ENCODE measurements at regions not wholly inside any gene's neighbourhood (a gene's known extent, or its start where the extent isn't known, plus 50 kb on each side); places are given as distances from the start of the nearest gene placed in this dataset.

DNA sequence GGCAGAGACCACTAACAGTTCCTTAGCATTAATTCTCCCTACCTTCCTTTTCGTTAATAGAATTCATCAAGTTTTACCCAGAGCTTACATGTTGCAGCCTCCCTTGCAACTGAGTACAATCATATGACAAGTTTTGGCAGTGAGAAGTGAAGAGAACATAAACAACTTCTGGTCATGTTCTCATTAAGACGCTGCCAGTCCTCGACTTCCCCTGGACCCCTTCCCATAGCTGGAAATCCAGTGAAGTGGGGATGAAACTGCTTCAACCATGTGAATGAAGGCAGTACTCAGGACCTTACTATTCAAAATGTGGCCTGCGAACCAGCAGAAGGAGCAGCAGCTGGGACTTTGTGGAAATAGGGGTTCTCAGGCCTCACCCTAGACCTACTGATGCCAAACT lies 133.9 kb downstream of the SPTSSA start:
- H3K4me2 ChIP-seq (ENCODE audit: insufficient read depth, low read length) = no peak overlapping the region
- no peaks in the 10 kb centered on the region for H3K36me3 ChIP-seq (ENCODE audit: insufficient read depth, low read length)
- TF ChIP-seq, protein P1, sequence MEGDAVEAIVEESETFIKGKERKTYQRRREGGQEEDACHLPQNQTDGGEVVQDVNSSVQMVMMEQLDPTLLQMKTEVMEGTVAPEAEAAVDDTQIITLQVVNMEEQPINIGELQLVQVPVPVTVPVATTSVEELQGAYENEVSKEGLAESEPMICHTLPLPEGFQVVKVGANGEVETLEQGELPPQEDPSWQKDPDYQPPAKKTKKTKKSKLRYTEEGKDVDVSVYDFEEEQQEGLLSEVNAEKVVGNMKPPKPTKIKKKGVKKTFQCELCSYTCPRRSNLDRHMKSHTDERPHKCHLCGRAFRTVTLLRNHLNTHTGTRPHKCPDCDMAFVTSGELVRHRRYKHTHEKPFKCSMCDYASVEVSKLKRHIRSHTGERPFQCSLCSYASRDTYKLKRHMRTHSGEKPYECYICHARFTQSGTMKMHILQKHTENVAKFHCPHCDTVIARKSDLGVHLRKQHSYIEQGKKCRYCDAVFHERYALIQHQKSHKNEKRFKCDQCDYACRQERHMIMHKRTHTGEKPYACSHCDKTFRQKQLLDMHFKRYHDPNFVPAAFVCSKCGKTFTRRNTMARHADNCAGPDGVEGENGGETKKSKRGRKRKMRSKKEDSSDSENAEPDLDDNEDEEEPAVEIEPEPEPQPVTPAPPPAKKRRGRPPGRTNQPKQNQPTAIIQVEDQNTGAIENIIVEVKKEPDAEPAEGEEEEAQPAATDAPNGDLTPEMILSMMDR (IDR thresholded peaks at IDR 0.05; ENCODE audit: extremely low read depth, low read depth, low read length) = no peak
- no peak overlapping the region for H3K27ac ChIP-seq (ENCODE audit: low read depth, low read length)
- no peak overlapping the region for H3K4me3 ChIP-seq (ENCODE audit: insufficient read depth, low read length)
- peaks cover 5% of the 10 kb centered on the region for H3K4me1 ChIP-seq (ENCODE audit: insufficient read depth, low read length)
- DNase-seq (ENCODE audit: insufficient read length, low spot score, missing footprints) = no peak
- no peak overlapping the region for H2AFZ ChIP-seq (ENCODE audit: low read length)
- no peaks in the 10 kb centered on the region for H3K27me3 ChIP-seq (ENCODE audit: insufficient read depth, low read length)
- no peaks in the 10 kb centered on the region for H4K20me1 ChIP-seq (ENCODE audit: insufficient read depth, low read length)
- H3K79me2 ChIP-seq (ENCODE audit: insufficient read depth, low read length) = no peaks in the 10 kb centered on the region
- no peaks in the 10 kb centered on the region for H3K9me3 ChIP-seq (ENCODE audit: low read depth, low read length)

GRCh38 chr14:34325493-34325892 lies 136.5 kb downstream of the SPTSSA start:
- Histone ChIP-seq H3K27ac (ENCODE audit: low read depth, low read length) (no peak overlapping the region), H3K4me3 (ENCODE audit: insufficient read depth, low read length) (no peak overlapping the region), H3K9me3 (ENCODE audit: low read depth, low read length) (no peaks in the 10 kb centered on the region), H3K36me3 (ENCODE audit: insufficient read depth, low read length) (no peaks in the 10 kb centered on the region), H3K4me2 (ENCODE audit: insufficient read depth, low read length) (no peak overlapping the region), H3K27me3 (ENCODE audit: insufficient read depth, low read length) (no peaks in the 10 kb centered on the region), H2AFZ (ENCODE audit: low read length) (no peak overlapping the region), H3K79me2 (ENCODE audit: insufficient read depth, low read length) (no peaks in the 10 kb centered on the region), H3K4me1 (ENCODE audit: insufficient read depth, low read length) (no peaks in the 10 kb centered on the region), H4K20me1 (ENCODE audit: insufficient read depth, low read length) (no peaks in the 10 kb centered on the region)
- TF ChIP-seq, protein P1 (IDR thresholded peaks at IDR 0.05; ENCODE audit: extremely low read depth, low read depth, low read length) = no peak
- DNase-seq (ENCODE audit: insufficient read length, low spot score, missing footprints) = no peak

GRCh38 chr14:34324363-34324795 lies 137.7 kb downstream of the SPTSSA start:
- Histone ChIP-seq H3K4me1 (ENCODE audit: insufficient read depth, low read length) (no peaks in the 10 kb centered on the region), H3K9me3 (ENCODE audit: low read depth, low read length) (no peaks in the 10 kb centered on the region), H3K4me3 (ENCODE audit: insufficient read depth, low read length) (no peak overlapping the region), H3K79me2 (ENCODE audit: insufficient read depth, low read length) (no peaks in the 10 kb centered on the region), H3K27me3 (ENCODE audit: insufficient read depth, low read length) (no peaks in the 10 kb centered on the region), H3K27ac (ENCODE audit: low read depth, low read length) (no peak overlapping the region), H3K4me2 (ENCODE audit: insufficient read depth, low read length) (peak overlapping the region; percentile 24), H4K20me1 (ENCODE audit: insufficient read depth, low read length) (no peaks in the 10 kb centered on the region), H3K36me3 (ENCODE audit: insufficient read depth, low read length) (no peaks in the 10 kb centered on the region), H2AFZ (ENCODE audit: low read length) (no peak overlapping the region)
- TF ChIP-seq, protein P1 (IDR thresholded peaks at IDR 0.05; ENCODE audit: extremely low read depth, low read depth, low read length) = peak; percentile 69
- DNase-seq (ENCODE audit: insufficient read length, low spot score, missing footprints) = no peak

DNA sequence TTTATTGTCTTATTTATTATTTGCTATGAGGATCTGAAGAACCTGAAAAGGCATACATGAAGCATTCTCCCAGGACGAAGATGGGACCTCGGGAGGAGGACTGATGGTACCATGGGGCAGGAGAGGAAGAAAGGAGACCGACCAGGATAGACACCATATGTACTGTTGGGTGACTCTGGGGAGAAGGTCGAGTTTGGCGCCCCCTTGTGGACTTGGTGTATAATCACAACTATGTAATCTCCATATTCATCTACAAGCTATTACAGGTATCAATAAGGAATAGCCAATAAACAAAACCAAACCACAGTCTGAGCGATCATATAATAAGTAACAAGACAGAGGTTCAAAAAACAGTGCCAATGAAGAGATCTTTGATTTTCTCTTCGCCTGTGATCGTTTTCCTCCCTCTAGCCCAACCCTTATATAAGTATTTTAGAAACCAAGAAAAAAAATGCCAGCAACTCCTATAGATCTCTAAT lies 139.1 kb downstream of the SPTSSA start:
- TF ChIP-seq, protein P1 (IDR thresholded peaks at IDR 0.05; ENCODE audit: extremely low read depth, low read depth, low read length) = peak; percentile 87
- Histone ChIP-seq H3K4me1 (ENCODE audit: insufficient read depth, low read length) (no peaks in the 10 kb centered on the region), H3K27me3 (ENCODE audit: insufficient read depth, low read length) (no peaks in the 10 kb centered on the region), H4K20me1 (ENCODE audit: insufficient read depth, low read length) (no peaks in the 10 kb centered on the region), H3K79me2 (ENCODE audit: insufficient read depth, low read length) (no peaks in the 10 kb centered on the region), H3K27ac (ENCODE audit: low read depth, low read length) (no peak overlapping the region), H3K4me2 (ENCODE audit: insufficient read depth, low read length) (no peak overlapping the region), H2AFZ (ENCODE audit: low read length) (no peak overlapping the region), H3K9me3 (ENCODE audit: low read depth, low read length) (no peaks in the 10 kb centered on the region), H3K4me3 (ENCODE audit: insufficient read depth, low read length) (no peak overlapping the region), H3K36me3 (ENCODE audit: insufficient read depth, low read length) (no peaks in the 10 kb centered on the region)
- DNase-seq (ENCODE audit: insufficient read length, low spot score, missing footprints) = peak; percentile 89

Measured in osteoblast (primary cell).